ENCODE measurements at regions not wholly inside any gene's neighbourhood (a gene's known extent, or its start where the extent isn't known, plus 50 kb on each side); places are given as distances from the start of the nearest gene placed in this dataset.
A peak's percentile ranks its signal among the peaks of the same experiment; 100 is the strongest.
"Not testable (repeated sequence)": the region's sequence is repeated elsewhere in the genome, so short reads cannot be mapped to it uniquely, and the experiment has no call there.

DNA sequence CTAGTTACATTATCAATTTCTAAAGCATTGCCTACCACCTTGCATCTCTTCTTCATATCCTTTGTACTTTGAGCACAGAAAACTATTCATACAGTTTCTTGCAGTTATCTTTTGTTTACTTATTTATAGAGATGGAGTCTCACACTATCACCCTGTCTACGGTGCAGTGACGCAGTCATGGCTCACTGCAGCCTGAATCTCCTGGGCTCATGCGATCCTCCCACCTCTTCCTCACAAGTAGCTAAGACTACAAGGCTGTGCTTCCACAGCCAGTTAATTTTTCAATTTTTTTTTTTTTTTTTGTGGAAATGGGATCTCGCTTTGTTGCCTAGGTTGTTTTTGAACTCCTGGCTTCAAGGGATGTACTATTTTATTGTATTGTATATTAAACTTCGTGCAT, 158.0 kb downstream of the TTC6 start:
- Mint-ChIP-seq H3K4me3 (ENCODE audit: unreplicated experiment) (no peak overlapping the region), H3K27ac (ENCODE audit: unreplicated experiment) (no peak overlapping the region), H3K9me3 (ENCODE audit: low read depth) (peaks cover 7% of the 10 kb centered on the region), H3K27me3 (ENCODE audit: low read depth) (peaks cover 7% of the 10 kb centered on the region), H3K4me1 (ENCODE audit: low read depth) (no peaks in the 10 kb centered on the region), H3K36me3 (ENCODE audit: low read depth) (no peaks in the 10 kb centered on the region)
- no peak for DNase-seq (ENCODE audit: low spot score)
- no peak for TF ChIP-seq CTCF (IDR thresholded peaks at IDR 0.05)

GRCh38 chr14:37760275-37760674, 164.8 kb downstream of the TTC6 start:
- H3K27ac Mint-ChIP-seq (ENCODE audit: unreplicated experiment); H3K27me3 Mint-ChIP-seq (ENCODE audit: low read depth); H3K36me3 Mint-ChIP-seq (ENCODE audit: low read depth); H3K4me3 Mint-ChIP-seq (ENCODE audit: unreplicated experiment); H3K4me1 Mint-ChIP-seq (ENCODE audit: low read depth); DNase-seq (ENCODE audit: low spot score): not testable (repeated sequence)
- H3K9me3 Mint-ChIP-seq (ENCODE audit: low read depth), result peaks cover 18% of the 10 kb centered on the region

DNA sequence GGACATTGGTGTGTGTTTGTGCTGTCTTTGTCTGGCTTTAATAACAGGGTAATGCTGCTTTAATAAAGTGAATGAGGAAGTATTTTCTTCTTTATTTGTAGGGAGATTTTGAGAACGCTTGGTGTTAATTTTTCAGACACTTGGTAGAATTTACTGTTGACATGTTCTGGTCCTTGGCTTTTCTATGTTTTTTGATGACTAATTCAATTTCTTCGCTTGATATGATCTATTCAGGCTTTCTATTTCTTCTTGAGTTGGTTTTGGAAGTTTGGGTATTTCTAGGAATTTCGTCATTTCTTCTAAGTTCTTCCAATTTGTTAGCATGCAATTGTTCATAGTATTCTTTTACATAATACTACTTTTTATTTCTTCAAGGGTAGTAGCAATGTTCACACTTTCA, 167.8 kb downstream of the TTC6 start:
- no peaks in the 10 kb centered on the region for H3K27me3 Mint-ChIP-seq (ENCODE audit: low read depth)
- no peaks in the 10 kb centered on the region for H3K36me3 Mint-ChIP-seq (ENCODE audit: low read depth)
- no peak overlapping the region for H3K27ac Mint-ChIP-seq (ENCODE audit: unreplicated experiment)
- TF ChIP-seq CTCF (IDR thresholded peaks at IDR 0.05), result no peak
- DNase-seq (ENCODE audit: low spot score), result no peak
- H3K4me1 Mint-ChIP-seq (ENCODE audit: low read depth), result no peaks in the 10 kb centered on the region
- H3K4me3 Mint-ChIP-seq (ENCODE audit: unreplicated experiment), result no peak overlapping the region
- H3K9me3 Mint-ChIP-seq (ENCODE audit: low read depth), result peaks cover 25% of the 10 kb centered on the region

GRCh38 chr14:37772283-37772682, 176.9 kb downstream of the TTC6 start:
- H3K27ac Mint-ChIP-seq (ENCODE audit: unreplicated experiment); H3K4me3 Mint-ChIP-seq (ENCODE audit: unreplicated experiment); H3K36me3 Mint-ChIP-seq (ENCODE audit: low read depth); H3K27me3 Mint-ChIP-seq (ENCODE audit: low read depth); H3K4me1 Mint-ChIP-seq (ENCODE audit: low read depth); DNase-seq (ENCODE audit: low spot score): not testable (repeated sequence)
- peaks cover 33% of the 10 kb centered on the region for H3K9me3 Mint-ChIP-seq (ENCODE audit: low read depth)

- peaks cover 38% of the 10 kb centered on the region for H3K9me3 Mint-ChIP-seq (ENCODE audit: low read depth)
- no peak for TF ChIP-seq CTCF (IDR thresholded peaks at IDR 0.05)
- no peak for DNase-seq (ENCODE audit: low spot score)
- H3K4me3 Mint-ChIP-seq (ENCODE audit: unreplicated experiment), result no peak overlapping the region
- no peaks in the 10 kb centered on the region for H3K27me3 Mint-ChIP-seq (ENCODE audit: low read depth)
- no peaks in the 10 kb centered on the region for H3K36me3 Mint-ChIP-seq (ENCODE audit: low read depth)
- no peaks in the 10 kb centered on the region for H3K4me1 Mint-ChIP-seq (ENCODE audit: low read depth)
- no peak overlapping the region for H3K27ac Mint-ChIP-seq (ENCODE audit: unreplicated experiment)
Measured at GRCh38 chr14:37776791-37777499, 181.5 kb downstream of the TTC6 start.

DNA sequence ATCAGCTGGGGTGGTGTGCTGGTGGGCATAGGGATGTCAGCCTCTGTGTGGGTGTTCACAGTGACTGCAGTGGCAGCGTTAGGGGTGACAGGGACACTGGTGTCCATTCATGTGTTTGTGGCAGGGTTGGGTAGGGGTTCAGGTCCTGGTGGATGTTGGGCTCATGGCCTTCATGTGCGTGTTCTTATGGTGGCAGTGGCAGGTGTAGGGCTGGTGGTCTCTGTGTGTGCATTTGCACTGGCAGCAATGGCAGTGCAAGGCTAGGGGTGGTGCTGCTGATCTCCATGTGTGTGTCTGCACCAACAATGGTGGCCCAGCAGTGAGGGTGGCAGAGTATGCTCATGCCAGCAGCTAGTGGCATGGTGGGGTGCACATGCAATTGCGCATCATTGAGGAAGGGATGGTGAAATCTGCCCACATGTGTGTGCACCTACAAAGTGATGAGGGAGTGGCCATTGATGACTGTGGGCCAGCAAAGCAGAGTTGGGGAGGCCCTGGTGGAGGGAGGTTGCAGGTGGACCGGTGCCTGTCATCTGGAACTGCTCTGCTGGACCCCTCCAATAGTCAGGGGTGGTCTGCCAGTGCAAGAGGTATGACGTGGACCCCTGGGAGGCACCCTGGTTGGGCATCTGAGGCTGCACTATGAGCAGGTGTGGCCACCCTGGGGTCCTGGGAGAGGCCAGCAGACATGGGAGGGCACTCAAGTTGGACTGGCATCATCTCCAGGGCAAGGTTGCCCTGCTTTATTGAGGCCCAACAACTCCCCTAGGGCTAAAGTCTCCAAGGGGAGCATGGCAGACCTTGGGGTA, 182.9 kb downstream of the TTC6 start:
- no peak overlapping the region for H3K27ac Mint-ChIP-seq (ENCODE audit: unreplicated experiment)
- TF ChIP-seq CTCF (IDR thresholded peaks at IDR 0.05), result no peak

More for the DNA sequence above, 182.9 kb downstream of the TTC6 start:
- H3K9me3 Mint-ChIP-seq (ENCODE audit: low read depth), result peaks cover 32% of the 10 kb centered on the region
- no peaks in the 10 kb centered on the region for H3K4me1 Mint-ChIP-seq (ENCODE audit: low read depth)
- H3K4me3 Mint-ChIP-seq (ENCODE audit: unreplicated experiment), result no peak overlapping the region
- H3K27me3 Mint-ChIP-seq (ENCODE audit: low read depth), result no peaks in the 10 kb centered on the region
- peak; percentile 57 for DNase-seq (ENCODE audit: low spot score)
- H3K36me3 Mint-ChIP-seq (ENCODE audit: low read depth), result no peaks in the 10 kb centered on the region
